ENCODE measurements at regions not wholly inside any gene's neighbourhood (a gene's known extent, or its start where the extent isn't known, plus 50 kb on each side); places are given as distances from the start of the nearest gene placed in this dataset.
A peak's percentile ranks its signal among the peaks of the same experiment; 100 is the strongest.

DNA sequence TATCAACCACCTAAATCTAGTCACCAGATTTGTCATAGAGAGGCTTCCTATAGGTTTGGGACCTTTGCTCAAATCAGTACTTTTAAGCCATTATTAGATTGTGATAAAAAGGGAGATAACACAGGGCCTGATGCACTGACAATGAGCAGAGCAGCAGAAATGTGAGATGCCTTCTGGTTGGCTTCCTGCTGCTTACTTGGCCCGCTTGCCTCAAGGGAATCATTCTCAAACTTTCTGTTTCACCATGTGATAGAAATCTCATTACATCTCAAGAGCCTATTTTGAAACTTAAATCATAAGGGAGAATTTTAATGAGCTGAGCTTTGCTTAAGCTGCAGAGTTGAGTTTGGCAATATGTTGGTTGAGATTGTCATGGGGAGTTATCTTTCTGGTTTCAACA, 606.0 kb downstream of the DHX35 start:
- no peak for DNase-seq (ENCODE audit: low spot score)

DNA sequence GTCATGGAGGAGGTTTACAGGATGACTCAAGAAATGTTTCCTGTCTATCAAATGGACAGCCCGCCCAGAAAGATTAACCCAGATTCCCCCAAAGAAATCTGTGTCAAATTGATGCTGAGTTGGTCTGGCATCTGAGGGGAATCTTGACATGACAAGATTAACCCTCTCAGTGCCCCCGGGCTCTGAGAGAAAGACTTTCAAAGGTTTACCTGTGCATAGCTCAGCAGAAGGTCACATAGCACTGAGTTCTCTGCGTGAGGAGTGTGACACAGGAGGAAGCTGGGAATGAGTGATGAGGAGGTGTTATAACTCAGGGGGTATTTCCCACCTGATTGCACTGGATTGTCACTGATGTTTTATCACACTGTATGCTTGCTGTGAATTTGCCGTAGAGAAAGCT, 601.2 kb downstream of the DHX35 start:
- DNase-seq (ENCODE audit: low spot score), result no peak

DNA sequence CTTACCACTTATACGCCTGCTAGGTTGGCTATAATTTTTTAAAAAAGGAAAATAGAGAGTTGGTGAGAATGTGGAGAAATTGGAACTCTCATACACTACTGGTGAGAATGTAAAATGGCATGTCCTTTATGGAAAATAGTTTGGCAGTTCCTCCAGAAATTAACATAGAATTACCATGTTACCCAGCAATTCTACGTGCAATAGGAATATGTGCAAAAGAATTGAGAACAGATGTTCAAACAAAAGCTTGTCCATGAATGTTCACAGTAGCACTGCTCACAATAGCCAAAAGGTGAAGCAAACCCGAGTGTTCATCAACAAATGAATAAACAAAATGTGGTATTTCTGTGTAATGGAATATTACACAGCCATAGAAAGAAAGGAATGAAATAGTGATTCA, 592.2 kb downstream of the DHX35 start:
- no peak for DNase-seq (ENCODE audit: low spot score)

DNA sequence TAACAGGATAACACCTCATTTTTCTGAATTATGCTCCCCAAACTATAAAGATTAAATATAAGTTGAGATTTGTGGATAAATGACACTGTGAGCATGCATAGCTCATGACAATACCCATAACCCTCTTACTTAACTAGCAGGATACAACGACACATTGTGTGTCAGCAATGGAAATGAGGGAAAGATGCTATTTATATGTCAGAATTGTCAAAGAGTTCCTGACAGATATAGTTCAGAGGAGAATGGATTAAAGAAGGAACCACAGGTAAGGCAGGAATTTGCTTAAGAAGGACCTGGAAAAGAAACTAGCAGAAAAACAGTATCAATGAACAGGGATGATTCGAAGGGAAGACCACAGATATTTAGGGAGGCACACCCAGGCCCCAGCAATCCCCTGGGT, 591.0 kb downstream of the DHX35 start:
- no peak for DNase-seq (ENCODE audit: low spot score)

DNA sequence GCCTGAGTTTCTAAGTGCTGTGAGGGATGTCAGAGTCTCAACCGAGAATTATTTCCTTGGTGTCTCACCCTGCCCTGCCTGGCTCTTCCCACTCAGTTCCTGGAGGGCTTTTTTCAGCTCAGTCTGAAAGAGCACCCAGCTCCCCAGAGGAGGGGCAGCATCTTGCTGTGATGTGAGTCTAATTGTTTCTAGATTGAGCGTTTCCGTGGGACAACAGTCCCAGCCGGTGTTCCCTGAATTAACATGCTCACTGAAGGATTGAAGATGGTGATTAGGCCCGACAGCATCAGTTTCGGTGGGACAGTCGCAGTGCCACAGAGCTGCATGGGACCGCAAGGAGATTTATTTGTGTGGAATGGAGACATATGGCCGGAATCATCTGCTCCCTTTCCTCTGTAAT, 587.6 kb downstream of the DHX35 start:
- no peak for DNase-seq (ENCODE audit: low spot score)

DNA sequence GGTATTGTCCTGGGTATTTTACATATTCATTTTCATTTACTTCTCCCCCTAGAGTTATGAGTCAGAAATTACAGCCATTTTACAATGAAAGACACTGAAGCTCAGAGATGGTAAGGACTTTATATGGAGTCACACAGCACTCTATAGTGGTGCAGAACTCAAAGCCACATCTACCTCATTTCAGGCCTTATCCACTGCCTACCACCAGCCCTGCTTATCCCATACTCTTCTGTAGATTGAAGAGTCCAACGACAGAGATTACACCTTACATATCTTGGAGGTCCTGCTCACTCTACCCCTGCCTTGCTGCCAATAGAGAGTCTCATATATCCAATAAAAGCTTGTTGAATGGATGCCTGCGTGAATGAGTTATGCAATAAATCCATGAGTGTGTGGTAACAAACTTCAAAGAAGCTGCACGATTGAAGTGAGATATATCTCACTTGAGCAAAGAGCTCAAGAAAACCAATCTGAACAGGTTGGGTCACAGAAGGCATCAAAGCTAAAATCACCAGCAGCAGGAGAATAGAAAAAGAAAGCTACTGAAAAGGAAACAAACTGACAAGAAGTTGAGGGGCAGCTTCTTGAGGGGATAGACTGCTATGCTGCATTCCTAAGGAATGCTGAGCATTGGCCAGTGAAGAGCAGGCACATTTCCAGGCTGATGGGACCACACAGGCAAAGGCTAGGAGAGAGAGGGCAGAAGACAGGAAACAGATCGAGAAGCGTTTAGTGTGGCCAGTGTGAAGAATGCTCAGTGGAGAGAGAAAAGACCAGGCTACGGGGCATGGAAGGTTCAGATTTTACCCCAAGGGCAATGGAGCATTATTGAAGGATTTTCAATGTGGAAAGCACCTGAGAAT, 585.6 kb downstream of the DHX35 start:
- peak; percentile 7 for DNase-seq (ENCODE audit: low spot score)

DNA sequence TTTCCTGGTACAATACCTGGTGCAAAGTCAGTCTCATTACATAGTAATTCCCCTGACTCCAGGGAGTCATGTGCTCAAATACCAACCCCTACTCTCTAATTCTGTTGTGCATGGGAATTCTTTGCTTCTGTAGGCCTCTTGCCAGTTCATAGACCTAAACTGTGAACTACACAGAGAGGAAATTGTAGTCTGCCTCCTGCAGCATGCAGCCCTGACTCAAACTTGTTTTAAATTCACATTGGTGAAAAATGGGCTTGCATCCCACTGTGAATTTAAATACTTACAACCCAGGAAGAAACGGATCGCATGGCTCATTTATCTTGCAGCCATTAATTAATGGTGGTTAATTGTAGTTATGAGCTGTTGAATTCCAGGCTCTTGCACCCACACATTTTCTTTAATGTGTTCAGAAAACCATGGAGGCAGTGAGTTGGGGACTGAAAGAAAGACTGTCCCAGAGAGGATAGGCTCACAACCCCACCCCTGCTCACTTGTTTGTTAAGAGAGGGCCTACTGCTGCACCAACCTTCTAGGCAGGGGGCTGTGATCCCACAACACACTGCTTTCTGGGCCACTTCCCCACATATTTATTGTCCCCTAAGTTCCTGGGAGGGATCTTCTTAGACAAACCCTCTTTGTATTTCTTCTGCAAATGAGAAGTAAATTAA, 579.1 kb downstream of the DHX35 start:
- no peak for DNase-seq (ENCODE audit: low spot score)

DNA sequence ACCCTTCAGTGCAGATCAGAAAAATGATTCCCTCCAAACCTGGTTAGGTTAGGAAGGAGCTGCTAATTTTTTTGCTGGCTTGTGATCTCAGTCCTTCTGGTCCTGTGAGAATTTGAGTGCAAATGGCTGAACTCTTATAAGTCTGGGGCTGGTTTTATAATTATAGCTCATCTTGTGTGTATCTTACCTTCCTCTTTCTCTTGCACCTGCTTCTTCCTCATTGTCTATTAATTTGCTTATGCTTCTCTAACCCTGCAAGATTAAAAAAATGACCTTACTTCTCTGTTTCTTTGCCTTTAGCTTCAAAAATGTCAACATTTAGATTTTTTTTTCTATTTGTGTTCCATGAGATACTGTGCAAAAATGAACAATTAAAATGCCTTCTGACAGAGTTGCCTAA, 576.2 kb downstream of the DHX35 start:
- DNase-seq (ENCODE audit: low spot score), result no peak

DNA sequence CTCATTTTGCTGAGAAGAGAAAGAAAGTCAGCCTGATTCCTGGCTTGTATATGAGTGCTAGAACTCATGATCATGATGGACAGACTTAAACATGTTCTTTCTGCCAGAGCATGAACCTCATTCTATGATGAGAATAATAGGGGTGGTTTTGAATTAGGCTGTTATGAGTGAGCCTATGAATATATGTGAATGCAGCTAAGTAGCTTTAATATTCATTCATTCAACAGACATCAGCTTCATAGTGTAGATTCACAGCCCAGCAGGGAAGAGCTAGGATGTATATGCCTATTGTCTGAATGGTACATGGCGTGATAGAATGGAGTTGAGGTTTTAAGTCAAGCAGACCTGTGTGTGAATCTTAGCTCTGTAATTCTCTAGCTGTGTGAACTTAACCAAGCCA, 573.2 kb downstream of the DHX35 start:
- no peak for DNase-seq (ENCODE audit: low spot score)

DNA sequence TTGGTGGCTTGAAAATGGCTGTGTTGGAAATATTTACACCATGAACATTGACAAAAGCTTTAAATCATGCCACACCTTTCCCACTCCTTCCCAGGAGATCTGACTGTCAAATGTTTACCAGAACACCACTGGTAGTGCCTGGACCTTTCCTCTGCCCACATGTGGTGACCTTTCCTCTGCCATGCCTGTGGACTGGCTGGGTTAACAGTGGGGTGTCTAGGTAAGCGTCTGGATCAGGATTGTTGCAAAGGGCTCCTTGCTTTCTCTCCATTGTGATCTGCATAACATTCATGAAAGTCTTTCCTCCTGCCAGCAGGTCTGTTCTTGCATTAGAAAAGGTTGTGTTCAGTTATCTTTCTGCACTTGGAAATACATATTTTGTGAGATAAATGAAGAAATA, 572.7 kb downstream of the DHX35 start:
- no peak for DNase-seq (ENCODE audit: low spot score)

DNA sequence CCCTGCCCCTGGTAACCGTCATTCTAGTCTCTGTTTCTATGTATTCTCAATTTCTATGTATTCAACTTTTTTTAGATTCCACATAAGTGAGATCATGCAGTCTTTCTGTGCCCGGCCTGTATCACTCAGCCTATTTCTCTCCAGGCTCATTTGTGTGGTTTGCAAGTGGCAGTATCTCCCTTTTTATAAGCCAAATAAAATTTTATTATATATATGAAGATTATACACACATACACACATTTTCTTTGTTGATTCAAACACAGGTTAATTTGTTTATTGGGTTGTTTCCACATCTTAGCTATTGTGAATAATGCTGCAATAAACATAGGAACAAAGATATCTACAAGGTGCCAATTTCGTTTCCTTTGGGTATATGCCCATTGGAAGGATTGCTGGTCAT, 571.7 kb downstream of the DHX35 start:
- DNase-seq (ENCODE audit: low spot score), result no peak

DNA sequence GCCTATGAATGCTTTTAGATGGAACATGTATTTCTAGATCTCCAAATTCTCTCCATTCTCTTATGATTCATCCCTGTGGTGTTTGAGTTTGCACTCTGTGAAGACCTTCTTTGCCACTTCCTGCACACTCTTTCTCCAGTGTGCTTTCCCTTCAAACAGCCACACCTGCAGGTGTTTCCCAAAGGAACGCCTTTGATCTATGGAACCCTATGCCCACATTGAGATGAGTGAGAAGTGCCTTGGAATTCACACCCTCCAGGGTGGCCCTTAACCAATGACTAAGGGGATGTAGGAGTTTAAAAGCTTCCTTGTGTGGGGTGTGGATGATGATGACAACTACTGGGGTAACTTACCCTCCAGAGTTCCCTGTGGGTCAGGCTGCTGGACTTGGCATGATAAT, 570.1 kb downstream of the DHX35 start:
- no peak for DNase-seq (ENCODE audit: low spot score)

DNA sequence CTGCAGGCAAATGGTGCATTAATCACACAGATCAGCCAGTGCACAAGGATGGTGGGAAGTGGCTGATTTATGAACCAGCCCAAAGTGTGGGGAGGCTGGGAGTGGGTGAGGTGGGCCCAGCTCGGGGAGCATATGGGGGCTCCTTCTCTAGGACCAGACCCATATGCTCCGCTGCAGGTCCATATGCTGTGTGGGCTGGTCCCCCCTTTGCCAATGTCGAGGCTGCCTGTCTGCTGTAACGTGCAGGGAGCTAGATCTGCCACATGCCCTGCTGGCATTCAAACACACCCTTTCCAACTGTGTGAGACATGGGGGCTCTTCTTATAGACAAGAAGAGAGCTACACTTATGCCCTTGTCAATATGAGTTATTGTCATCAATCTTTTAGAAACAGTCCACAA, 566.3 kb downstream of the DHX35 start:
- no peak for DNase-seq (ENCODE audit: low spot score)

DNA sequence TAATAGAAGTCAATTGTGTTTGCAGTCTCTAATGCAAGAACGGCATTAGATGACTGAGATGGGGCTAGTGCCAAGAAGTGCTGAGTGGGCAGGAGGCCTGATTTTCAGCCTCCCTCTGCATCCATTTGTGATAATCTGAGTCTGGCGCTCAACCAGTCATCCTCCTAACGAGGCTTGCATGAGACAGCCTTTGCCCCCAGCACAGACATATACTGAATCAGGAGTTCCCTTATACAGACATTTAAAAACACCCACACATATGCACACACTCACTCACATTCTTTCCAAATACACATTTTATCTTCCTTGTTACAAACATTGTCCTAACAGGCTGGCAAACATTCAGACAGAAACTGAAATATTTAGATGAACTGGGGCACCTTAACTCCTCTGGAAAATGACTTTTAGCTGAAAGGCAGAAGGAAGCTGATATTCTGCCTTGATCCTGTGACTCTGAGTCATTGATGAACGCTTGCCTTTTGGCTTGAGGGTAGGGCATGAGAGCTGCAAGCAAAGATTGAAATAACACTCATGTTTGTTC, 562.3 kb downstream of the DHX35 start:
- no peak for DNase-seq (ENCODE audit: low spot score)

DNA sequence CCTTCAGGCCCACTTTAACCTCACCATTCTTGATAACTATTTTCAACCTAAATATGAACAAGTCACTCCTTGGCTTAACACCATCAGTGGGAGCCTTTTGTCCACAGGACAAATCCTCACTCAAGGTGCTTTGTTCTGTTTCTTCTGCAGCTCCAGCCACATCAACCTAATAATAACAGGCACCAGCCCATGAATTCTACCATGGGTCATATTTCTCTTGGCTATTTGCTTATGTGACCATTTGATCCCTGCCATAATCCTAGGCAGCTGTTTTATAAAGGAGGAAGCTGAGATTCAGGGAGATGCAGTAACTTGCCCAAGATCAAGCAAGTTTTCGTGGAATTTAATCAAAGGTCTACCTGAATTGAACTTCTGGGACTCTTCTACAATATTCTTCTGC, 561.3 kb downstream of the DHX35 start:
- DNase-seq (ENCODE audit: low spot score), result no peak

DNA sequence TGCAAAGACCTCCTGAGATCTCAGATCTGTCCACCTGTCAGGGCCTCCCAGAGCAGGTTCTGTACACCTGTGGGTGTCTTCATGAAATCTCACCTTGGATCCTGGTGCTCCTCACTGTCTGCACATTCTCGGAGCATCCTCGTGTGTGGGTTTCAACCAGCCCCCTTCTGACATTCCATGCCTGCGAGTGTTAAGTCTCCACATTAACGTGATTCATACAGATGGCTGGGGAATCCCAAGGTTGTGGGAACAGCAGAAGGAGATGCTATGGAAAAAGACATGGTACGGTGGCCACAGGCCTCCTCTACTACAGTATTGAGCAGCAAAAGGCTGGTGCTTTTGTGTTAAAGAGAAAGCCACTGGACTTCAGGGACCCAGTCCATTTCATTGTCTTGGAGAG, 556.5 kb downstream of the DHX35 start:
- DNase-seq (ENCODE audit: low spot score), result no peak

DNA sequence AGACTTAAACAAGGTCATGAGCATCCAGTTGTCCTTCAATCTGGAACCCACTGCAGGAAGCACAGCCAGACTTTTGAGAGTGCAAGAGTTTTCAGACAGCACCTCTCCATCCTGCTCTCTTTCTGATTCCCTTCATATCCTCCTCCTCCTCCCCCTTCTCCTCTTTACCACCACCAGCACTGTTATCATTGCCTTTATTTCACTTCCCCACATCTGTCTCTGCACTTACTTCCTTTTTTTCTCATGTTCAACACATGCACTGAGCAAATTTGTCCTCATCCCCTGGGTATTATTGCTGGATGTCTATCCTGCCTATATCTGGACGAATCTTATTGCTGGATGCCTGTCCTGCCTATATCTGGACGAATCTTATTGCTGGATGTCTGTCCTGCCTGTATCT, 554.8 kb downstream of the DHX35 start:
- no peak for DNase-seq (ENCODE audit: low spot score)

DNA sequence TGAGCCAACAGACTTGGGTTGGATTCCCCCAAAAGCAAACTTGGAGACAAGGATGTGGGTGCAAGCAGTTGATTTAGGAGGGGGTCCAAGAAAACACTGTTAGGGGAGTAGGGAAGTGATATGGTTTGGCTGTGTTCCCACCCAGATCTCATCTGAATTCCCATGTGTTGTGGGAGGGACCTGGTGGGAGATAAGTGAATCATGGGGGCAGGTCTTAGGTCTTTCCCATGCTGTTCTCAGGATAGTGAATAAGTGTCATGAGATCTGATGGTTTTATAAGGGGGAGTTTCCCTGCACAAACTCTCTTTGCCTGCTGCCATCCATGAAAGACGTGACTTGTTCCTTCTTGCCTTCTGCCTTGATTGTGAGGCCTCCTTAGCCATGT, 542.6 kb downstream of the DHX35 start:
- DNase-seq (ENCODE audit: low spot score), result no peak

DNA sequence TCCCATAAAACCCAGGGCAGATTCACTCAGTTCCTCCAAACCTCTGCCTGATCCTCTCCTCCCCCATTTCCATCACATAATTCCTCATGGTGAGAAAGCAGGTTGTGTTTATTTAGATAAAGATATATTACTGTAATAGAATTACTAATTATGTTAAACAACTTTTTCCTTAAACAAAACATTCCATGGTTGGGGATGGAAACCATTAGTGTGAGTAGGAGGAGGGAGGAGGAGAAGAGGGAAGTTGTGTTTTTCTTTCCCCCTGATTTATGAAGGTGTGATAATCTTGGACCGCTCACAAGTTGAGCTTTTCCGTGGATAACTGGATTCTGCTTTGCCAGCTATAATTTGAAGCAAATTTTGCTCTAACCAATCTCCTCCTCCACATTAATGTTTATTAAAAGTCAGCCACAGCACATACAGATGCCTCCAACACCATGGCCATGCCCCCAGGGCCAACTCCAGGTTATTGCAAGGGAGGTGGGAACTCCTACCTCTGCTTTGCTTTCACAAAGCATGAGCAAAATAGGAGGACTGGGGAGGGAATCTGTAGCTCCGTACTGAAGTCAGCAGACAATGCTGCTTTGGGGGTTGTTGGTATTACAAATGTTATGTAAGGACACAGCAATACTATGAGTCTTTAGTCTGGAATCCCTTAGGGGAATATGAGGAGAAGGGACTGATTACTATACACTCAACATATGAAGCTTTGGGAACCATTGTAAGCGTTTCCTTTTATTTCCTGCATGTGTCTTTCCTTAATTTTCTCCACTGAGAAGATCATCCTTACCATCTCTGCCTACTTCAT, 542.0 kb downstream of the DHX35 start:
- no peak for DNase-seq (ENCODE audit: low spot score)

DNA sequence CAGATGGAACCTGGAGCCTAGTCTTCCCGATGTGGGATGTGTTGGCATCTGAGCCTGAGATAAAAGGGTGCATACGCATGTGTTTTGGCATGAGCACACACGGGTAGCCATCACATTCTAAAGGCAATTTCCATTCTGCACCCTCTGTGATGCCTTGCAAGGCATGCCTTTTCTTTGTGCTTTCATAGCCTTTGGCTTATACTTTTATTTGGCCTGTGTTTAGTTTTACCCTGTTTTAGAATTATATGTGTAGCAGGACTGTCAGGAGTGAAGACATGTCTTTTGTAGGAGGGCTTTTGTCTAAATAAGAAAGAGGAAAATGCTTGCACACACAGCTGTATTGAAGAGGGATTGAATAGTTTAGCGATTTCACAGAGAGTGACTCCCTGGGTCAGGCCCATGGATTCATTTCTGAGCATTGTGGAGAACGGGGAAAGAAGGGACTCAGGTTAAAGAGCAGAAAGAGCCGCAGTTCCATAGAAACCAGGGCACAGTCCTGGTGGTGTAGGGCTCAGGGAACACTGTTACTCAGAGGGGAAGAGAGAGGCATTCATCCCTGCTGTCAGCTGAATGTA, 530.2 kb downstream of the DHX35 start:
- no peak for DNase-seq (ENCODE audit: low spot score)

DNA sequence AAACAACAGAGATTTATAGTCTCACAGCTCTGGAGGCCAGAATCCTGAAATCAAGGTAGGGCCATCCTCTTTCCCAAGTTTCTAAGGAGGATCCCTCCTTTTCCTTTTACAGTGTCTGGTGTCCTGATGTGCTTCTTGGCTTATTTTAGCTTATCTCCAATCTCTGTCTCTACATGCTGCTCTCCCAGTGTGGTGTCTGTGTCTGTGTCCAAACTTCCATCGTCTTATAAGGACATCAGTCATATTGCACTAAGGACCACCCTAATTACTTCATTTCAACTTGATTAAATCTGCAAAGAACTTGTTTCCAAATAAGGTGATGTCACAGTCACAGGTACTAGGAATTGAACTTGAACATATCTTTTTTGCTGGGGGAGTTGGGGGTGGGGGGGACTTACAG, 529.6 kb downstream of the DHX35 start:
- DNase-seq (ENCODE audit: low spot score), result no peak

DNA sequence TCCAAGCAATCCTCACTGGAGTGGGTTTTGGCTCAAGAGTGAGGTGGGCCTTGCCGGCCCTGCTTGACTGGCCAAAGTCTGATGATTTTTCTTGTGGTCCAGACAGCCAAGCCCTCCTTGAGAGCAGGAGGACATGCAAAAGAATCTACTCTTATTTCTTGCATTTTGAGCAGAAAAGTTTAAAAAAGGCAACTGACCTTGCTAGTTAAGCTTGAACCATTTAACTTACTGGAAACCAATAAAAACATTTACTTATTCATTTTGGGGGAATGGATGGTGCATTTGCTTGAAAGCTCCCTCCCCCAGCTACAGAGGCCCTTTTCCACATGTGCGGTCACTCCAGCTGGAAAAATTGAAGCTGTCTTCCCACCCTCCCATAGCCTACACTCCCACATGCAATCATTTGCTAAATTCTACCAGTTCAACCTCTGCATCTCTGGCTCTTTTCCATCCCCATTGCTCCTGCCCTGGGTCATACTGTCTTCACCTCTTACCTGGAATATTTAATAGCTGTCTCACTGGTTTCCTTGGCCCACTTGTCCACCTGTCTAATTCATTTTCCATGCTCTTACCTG, 527.9 kb downstream of the DHX35 start:
- DNase-seq (ENCODE audit: low spot score), result no peak
